GM20431 (cell line): ENCODE measurements at regions not wholly inside any gene's neighbourhood (a gene's known extent, or its start where the extent isn't known, plus 50 kb on each side); places are given as distances from the start of the nearest gene placed in this dataset.

ENCODE experiments used
- in situ Hi-C: fragments of 300-500 bp; cut with MseI, MboI; formaldehyde crosslinking; loops from one replicate; pipeline ENCODE4 v1.15.0; 2020; ENCODE audit warnings: low sequenced_read_pairs; ENCODE audit not compliant: unreplicated experiment

- in situ Hi-C loops = no loop called here
Observed at GRCh38 chr2:14148216-14148615, 484.3 kb upstream of the LRATD1 start.

GRCh38 chr2:14157816-14158215 lies 474.7 kb upstream of the LRATD1 start:
- in situ Hi-C loops = no loop called here

GRCh38 chr2:14180333-14180732 lies 452.2 kb upstream of the LRATD1 start:
- in situ Hi-C loops = no loop called here

GRCh38 chr2:14182227-14182946 lies 450.1 kb upstream of the LRATD1 start:
- in situ Hi-C loops = no loop called here

- in situ Hi-C loops = no loop called here
Observed at GRCh38 chr2:14185906-14186305, 446.6 kb upstream of the LRATD1 start.

- in situ Hi-C loops = no loop called here
Observed at GRCh38 chr2:14188446-14188845, 444.1 kb upstream of the LRATD1 start.

- in situ Hi-C loops = no loop called here
Observed at GRCh38 chr2:14189929-14190328, 442.6 kb upstream of the LRATD1 start.

GRCh38 chr2:14194233-14194632 lies 438.3 kb upstream of the LRATD1 start:
- in situ Hi-C loops = no loop called here

- in situ Hi-C loops = no loop called here
Observed at GRCh38 chr2:14197293-14197692, 435.2 kb upstream of the LRATD1 start.

GRCh38 chr2:14199040-14199439 lies 433.5 kb upstream of the LRATD1 start:
- in situ Hi-C loops = no loop called here

- in situ Hi-C loops = no loop called here
Observed at GRCh38 chr2:14219306-14219705, 413.2 kb upstream of the LRATD1 start.

- in situ Hi-C loops = no loop called here
Observed at GRCh38 chr2:14220101-14220500, 412.4 kb upstream of the LRATD1 start.

GRCh38 chr2:14221466-14221865 lies 411.1 kb upstream of the LRATD1 start:
- in situ Hi-C loops = no loop called here

- in situ Hi-C loops = no loop called here
Observed at GRCh38 chr2:14223576-14223975, 408.9 kb upstream of the LRATD1 start.

GRCh38 chr2:14231391-14231898 lies 401.1 kb upstream of the LRATD1 start:
- in situ Hi-C loops = no loop called here

- in situ Hi-C loops = no loop called here
Observed at GRCh38 chr2:14232217-14232616, 400.3 kb upstream of the LRATD1 start.

GRCh38 chr2:14234911-14235310 lies 397.6 kb upstream of the LRATD1 start:
- in situ Hi-C loops = no loop called here

- in situ Hi-C loops = no loop called here
Observed at GRCh38 chr2:14235667-14236066, 396.9 kb upstream of the LRATD1 start.

- in situ Hi-C loops = no loop called here
Observed at GRCh38 chr2:14237902-14238301, 394.6 kb upstream of the LRATD1 start.

GRCh38 chr2:14239605-14240004 lies 392.9 kb upstream of the LRATD1 start:
- in situ Hi-C loops = no loop called here

GRCh38 chr2:14240868-14241267 lies 391.6 kb upstream of the LRATD1 start:
- in situ Hi-C loops = no loop called here

- in situ Hi-C loops = no loop called here
Observed at GRCh38 chr2:14245901-14246300, 386.6 kb upstream of the LRATD1 start.
